Activated CD4-positive, alpha-beta T cell treated with anti-CD3 and anti-CD28 coated beads, Interleukin-2, Interleukin-6, amounts not matched to agents 100 ng/mL and 50 ng/mL, durations not matched to agents 16 hours and 8 hours (primary cell): ENCODE measurements at regions not wholly inside any gene's neighbourhood (a gene's known extent, or its start where the extent isn't known, plus 50 kb on each side); places are given as distances from the start of the nearest gene placed in this dataset.

ENCODE experiments used
- DNase-seq: peaks from one replicate; pipeline ENCODE4 v3.0.0-alpha.2; 2020

DNA sequence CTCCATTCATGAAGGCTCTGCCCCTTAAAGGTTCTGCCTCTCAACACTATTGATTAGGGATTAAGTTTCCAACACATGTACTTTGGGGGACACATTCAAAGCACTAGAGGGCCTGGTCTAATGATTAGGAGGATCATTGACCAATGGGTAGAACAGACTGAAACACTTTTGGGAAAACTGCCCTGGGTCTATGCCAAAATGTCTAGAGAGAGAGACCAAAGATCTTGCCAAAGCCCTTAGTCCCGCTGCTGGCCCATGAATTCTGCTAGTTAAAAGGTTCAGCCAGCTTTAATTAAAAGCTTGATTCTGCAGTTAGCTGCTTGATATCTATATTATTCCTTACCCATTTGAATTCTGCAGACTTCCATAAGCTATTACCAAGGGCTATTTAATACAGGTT is 613.2 kb downstream of the SLC4A3 start:
- no peak for DNase-seq

- no peak for DNase-seq
Observed at GRCh38 chr2:220241423-220241822, 614.0 kb downstream of the SLC4A3 start.

DNA sequence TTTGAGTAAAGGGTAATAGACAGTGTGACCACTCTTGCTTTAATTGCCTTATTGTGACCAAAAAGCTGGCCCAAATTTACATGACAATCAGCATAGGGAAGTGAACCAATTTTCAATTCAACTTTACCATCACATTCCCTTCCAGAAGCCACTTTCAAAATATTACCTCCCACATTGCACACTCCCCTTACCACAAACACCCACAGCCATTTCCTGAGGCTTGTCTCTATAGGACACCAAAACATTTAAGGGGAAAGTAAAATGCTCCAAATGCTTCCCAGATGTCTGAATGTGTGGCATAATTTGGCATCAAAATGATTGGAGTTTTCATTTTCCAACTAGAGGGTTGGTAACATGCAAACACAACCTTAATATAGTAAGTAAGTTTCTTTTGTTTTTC is 616.1 kb downstream of the SLC4A3 start:
- no peak for DNase-seq

DNA sequence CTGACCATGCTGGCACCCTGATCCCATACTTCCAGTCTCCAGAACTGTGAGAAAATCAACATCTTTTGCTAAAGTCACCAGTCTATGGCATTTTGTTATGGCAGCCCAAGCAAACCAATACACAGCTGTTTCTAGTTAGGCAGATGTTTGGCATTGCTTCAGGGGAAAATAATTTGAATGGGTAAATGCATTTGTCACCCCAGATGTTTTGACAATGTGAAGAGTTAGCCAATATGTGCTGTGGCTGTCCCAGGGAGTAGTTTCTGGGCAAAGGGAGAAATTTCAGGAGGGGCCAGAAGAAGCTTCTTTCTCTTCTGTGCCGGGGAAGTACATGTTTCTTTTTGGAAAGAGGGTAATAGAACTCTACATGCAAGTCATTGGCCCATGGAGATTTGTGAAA is 619.0 kb downstream of the SLC4A3 start:
- no peak for DNase-seq

DNA sequence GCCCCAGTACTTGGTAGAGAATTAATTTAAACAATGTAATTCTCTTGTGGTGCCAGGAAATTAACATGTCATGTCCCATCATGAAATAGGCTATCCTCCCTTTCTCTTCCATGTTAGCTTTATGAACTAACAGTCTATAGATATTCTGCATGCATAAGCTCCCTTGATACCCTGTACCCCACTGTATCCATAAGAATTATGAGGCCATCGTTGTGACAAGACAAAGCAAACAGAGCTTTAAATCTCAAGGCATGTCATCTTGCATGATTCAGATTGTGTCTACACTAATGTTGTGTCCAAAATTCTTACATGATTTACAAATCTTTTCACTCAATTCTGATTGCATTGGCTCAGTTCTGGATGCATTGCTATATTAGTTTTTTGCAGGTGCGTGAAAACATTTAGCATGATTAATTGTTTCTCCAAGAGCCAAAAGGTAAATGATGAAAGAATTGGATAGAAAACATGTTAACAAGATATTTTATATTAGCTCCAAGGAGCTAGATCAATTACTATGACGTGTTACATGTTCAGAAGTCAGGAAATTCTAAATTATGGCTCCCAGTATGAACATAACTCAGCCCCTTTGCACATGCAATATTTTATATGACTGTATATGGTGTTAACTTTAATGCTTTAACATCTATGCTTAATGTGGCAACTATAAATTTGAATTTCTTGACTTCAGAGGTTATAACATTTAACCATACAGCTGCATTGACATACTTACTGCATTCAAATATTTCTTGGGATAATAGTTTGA is 620.3 kb downstream of the SLC4A3 start:
- no peak for DNase-seq

- DNase-seq, result no peak
Observed at GRCh38 chr2:220259662-220260061, 632.2 kb downstream of the SLC4A3 start.

DNA sequence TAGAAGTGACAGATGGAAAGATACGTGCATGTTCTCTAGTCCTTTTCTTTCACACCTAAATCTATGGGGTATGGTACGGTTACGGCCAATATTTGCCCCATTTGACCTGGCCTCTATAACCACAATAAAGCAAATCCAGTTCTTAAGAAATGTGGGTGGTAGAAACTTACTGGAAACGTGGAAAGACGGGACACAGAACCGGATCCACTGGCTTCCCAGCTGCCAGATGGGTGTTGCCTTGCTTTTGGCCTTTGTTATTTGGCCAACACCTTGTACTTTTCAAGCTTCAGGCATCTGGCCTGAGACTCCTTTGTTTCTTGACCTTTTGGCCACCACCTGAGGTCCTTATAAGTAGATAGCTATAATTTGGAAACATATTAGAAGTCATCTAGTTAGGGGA is 635.9 kb downstream of the SLC4A3 start:
- DNase-seq, result no peak

DNA sequence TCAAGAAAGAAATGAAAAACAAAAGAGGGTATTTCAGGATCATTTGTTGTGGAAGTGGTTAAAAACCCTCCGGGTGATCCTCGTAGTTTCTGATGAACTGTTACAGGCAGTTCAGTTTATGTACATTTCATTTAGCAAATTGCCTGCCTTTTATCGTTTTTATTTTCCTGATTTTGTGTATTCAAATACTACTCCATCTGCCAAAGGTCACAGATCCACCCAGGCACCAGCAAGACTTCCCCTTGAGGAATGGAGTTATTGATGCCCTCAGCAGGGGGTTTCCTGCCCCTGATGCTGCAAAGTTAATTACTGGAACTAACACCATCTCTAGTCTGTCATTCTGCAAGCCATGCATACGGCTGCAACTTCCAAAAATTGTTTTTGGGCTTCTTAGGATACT is 641.9 kb downstream of the SLC4A3 start:
- no peak for DNase-seq

- DNase-seq, result no peak
Observed at GRCh38 chr2:220270481-220271070, 643.1 kb downstream of the SLC4A3 start.

GRCh38 chr2:220272656-220273055 is 645.2 kb downstream of the SLC4A3 start:
- DNase-seq, result no peak

GRCh38 chr2:220273082-220273481 is 645.7 kb downstream of the SLC4A3 start:
- DNase-seq, result no peak

DNA sequence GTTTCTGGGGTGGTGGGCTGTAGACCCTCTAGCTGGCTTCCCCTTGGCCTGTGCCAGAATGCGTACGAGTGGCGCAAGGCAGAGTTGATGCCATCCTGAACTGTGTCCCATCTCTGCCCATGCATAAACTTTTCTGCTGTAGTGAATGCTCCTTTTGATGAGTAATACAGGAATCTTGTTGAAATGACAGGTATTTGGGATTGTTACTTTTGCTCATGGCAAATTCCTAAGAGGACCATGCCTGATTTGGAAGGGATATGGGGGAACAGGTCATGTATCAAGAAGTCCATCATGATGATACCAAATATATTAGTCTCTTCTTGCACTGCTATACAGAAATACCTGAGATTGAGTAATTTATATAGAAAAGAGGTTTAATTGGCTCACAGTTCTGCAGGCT is 648.0 kb downstream of the SLC4A3 start:
- no peak for DNase-seq

DNA sequence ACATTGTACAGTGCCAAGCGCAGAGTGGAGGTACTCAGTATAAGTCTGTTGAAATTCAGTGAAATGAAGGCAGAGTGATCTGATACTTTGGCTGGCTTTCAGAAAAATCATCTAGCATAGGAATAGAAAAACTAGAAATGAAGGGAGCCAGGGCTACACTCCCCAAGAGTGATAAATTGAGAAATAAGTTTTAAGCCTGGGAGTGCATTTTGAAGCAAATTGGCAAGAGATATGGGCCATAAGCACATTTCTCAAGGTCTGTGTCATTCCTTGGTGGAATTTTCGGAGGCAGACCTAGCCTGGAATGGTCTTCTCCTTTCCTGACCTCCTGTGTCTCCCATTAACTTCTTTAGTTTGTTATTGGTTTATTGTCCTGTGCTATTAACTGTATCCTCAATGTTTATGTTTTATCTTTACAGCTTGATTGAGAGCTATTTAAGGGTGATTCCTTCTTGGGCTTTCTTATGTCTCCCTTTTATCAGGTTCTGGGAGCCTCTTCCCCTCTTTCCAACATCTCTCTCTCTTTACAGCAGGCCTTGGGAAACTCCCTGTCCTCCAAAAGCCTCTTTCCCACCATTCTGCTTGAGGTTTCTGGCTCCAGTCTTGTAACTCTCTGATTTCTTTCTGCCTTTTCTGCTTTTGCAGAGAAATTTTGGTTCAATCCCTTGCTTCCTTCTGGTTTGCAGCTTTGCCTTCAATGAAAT is 649.5 kb downstream of the SLC4A3 start:
- DNase-seq, result no peak

DNA sequence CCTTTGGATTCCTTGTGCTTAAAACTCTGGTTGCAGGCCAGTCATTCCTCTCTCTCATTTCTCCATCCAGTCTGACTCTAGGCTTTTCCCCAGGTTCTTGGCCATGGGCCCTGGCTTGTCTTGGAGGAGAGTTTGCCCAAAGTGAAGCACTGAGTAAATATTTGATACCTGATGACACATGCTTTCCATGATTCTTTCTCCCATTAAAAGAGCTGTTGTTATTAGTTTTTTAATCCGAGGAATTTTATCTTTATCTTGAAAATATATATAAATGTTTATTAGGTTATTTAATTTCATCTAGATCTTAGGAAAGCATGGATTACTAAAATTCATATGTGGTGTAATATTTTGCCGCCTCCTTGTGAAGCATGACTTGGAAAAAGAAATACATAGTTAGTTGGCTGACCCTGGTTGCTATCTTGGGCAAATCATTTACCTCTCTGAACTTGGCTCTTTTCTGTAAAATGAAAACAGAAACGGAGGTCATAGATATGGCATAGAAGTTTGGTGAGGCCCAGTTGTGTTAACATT is 650.1 kb downstream of the SLC4A3 start:
- no peak for DNase-seq

DNA sequence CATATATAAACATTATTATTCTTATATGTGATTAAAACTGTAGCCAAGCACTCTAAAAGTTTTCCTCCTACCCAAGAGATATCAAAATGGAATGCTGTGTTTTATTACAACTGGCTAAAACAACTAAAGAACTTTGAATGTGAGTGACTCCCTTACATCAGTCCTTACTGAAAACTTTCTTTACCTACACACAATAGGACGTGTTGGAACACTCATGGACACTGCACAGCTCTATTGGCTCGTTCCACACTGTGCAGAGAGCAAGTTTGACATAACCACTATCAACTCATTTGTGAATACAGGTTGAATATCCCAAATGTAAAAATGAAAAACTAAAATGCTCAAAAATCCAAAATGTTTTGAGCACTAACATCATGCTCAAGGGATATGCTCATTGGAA is 650.6 kb downstream of the SLC4A3 start:
- DNase-seq, result no peak

DNA sequence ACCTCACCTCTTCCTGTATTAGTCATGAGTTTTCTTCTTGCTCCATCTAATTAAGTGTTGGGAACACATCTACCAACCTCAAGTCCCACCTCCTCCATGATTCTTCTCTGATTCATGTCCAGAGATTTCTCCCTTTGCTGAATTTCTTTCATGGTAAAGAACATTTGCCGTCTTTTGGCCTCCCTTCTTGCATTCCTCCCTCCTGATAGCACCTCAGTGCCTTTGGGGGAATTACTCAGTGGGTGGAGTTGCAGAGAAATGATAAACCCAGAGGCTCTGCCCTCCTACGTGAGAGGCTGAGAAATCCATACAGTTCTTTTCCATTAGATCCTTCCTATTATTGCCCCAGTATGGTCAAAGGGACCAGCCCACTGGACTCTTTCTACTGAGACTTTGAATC is 651.9 kb downstream of the SLC4A3 start:
- no peak for DNase-seq

DNA sequence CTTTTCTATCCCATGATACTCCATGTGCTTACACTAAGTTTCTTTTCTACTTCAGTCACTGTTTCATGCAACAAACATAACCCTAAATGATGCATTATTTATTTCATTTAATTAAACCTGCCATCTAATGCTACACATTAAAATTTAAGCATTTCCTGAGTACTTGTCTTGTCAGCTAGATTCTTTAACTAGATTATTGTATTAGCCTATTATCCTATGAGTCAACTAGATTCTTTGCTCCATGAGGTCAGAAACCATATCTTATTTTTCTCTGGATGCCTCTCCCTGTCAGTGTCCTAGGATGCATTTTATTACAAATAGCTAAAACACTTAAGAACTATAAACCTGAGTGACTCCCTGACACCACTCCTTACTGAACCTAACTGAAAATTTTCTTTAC is 652.4 kb downstream of the SLC4A3 start:
- no peak for DNase-seq

GRCh38 chr2:220280736-220281135 is 653.3 kb downstream of the SLC4A3 start:
- no peak for DNase-seq

DNA sequence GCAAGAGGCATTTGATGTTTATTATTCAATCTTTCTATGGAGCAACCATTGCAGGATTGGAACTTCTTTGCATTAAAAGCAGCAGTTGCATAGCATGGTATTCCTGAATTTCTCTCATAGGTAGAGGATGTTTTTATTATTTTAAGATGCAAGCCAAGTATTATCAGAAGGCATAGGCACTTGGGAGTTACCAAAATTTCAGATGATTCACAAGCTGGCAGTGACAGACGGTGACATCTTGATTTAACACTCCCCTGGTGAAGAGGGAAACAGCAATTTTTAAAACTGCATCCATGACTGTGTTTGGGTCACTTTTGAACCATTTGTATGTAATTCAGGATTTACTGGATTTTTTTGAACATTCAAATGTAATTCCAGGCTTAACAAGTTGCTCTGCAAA is 654.3 kb downstream of the SLC4A3 start:
- no peak for DNase-seq

DNA sequence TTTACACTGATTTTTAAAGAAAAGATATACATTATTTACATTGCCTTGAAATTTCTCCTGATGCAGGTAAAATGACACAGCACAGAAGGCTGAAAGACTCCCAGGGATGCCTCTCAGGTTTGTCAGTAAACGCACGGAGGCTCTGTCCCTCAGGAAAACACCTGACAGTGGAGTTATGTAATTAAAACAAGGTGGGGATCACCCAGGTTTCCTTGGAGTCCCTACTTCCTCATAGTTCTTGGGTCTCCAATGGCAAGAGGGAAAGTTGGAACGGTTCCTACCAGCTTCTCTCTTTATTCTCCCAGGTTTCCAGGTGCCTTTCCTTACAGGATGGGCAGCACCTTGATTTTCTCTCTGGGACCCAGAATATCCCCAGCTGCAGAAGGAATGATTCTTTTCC is 654.8 kb downstream of the SLC4A3 start:
- no peak for DNase-seq

DNA sequence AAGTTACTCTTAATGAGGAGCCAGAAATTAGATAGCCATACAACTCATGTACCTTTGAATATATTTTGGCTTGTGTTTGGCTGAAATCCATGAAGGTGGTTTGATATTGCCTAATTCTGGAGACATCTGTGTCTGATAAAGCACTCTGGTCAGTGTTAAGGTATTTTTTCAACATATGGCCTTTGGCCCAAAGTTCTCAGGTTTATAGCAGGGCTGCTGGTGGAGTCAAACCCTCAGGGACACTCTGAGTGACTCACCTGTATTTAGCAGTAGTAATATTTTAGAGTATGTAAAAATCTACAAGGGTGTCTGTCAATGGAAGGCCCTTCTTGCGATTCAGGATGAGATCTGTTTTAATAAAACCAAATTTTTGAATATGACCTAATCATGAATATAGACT is 666.5 kb downstream of the SLC4A3 start:
- DNase-seq, result no peak

- DNase-seq, result no peak
Observed at GRCh38 chr2:220296174-220296573, 668.7 kb downstream of the SLC4A3 start.

DNA sequence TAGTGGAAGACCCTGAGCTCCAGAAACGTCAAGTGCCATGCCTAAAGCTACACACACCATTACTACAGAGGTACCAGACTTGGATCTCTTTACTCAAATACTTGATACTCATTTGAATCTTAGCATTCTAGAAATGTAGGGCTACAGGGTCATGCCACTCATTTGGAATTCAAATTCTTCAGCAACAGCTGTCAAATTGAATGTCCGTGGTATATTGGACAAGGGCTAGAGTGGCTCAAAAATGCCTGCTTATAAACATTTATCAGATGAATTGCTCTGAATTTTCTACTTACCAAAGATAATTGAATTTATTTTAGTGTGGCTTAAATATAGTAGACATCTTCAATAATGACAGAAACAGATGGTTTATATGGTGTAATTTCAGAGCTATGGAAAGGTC is 669.7 kb downstream of the SLC4A3 start:
- DNase-seq, result no peak

- DNase-seq, result no peak
Observed at GRCh38 chr2:220300806-220301205, 673.4 kb downstream of the SLC4A3 start.
